Fibroblast of skin of scalp (primary cell): ENCODE measurements at regions not wholly inside any gene's neighbourhood (a gene's known extent, or its start where the extent isn't known, plus 50 kb on each side); places are given as distances from the start of the nearest gene placed in this dataset.
A peak's percentile ranks its signal among the peaks of the same experiment; 100 is the strongest.
"Not testable (repeated sequence)": the region's sequence is repeated elsewhere in the genome, so short reads cannot be mapped to it uniquely, and the experiment has no call there.

Source experiments
- DNase-seq: peaks from one replicate; pipeline ENCODE4 v3.0.0-alpha.2; 2013

GRCh38 chr1:144516172-144516571 lies 54.7 kb upstream of the NBPF15 start:
- DNase-seq, result not testable (repeated sequence)

- DNase-seq, result peak; percentile 26
Observed at GRCh38 chr1:144516906-144517305, 55.4 kb upstream of the NBPF15 start.

- not testable (repeated sequence) for DNase-seq
Observed at GRCh38 chr1:144518439-144518838, 57.0 kb upstream of the NBPF15 start.

GRCh38 chr1:144519528-144520189 lies 58.2 kb upstream of the NBPF15 start:
- not testable (repeated sequence) for DNase-seq

- peak; percentile 32 for DNase-seq
Observed at GRCh38 chr1:144523661-144524407, 62.4 kb upstream of the NBPF15 start.

DNA sequence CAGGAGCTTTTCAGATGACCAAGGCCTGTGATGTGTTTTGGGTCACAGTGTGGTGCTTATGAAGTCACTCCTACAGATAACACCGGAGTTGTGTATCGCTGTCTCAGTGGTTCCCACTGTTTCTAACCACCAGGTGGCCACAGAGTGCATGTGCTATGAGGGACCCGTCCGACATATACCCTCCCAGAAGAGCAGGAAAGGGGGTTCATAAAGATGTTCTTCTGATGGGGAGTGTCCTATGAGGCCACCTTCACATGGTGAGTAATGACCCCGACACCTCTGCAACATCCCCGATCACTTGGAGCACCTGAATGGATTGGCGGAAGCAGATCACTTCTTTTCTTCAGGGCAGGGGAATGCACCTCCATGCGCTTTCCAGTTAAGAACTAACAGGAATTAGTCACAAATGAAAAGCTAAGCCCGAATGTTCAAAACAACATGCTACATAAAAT lies 60.5 kb upstream of the PPIAL4F start:
- not testable (repeated sequence) for DNase-seq

DNA sequence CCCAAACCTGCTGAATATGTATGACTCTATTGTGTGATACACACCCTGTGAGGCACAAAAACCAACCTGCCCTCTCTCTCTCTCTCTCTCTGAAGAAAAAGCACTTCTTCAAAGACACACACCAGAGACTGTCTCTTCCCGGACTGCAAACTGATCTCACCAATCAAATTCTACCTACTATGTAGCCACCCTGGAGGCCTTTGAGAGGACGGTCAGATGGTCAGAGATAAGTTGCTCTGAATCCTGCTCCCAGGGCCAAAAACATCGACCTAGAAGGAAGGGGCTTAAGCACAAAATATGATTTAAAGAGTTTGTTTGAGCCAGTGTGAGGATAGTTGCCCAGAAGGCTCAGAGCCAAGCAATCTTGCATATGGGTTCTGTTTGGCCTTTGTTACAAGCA lies 59.2 kb upstream of the PPIAL4F start:
- not testable (repeated sequence) for DNase-seq

- DNase-seq, result not testable (repeated sequence)
Observed at GRCh38 chr1:144534286-144534685, 58.4 kb upstream of the PPIAL4F start.

DNA sequence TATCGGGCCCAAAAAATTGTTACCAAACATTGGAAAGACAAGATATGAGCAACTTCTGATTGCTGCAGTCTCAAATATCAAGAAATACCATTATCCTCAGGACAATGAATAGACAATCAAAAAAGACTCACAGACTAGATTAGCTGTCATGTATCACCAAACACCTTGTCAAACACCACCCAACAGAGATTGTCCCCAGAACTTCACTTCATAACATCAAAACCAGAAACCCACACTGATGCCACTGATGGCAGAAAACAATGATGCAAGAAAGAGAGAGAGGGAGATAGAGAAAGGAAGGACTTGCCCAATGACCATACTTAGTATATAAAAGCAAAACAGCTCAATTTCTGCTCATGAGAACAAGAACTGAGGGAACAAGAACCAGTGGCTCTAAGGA lies 56.0 kb upstream of the PPIAL4F start:
- not testable (repeated sequence) for DNase-seq

DNA sequence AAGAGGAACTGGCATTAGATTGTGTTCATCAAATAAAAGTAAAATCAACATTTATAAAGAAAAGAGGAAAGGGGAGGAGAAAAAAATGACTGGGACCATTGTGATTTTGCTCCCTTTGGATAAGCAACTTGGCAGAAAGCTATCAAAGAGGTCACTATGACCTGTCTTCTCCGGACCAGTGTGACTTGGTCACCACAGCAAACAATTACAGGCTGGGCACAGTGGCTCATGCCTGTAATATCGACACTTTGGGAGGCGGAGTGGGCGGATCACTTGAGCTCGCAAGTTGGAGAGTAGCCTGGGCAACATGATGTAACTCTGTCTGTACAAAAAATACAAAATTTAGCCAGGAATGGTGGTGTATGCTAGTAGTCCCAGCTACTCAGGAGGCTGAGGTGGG lies 55.5 kb upstream of the PPIAL4F start:
- DNase-seq, result not testable (repeated sequence)

- DNase-seq, result not testable (repeated sequence)
Observed at GRCh38 chr1:144538736-144539135, 54.0 kb upstream of the PPIAL4F start.

DNA sequence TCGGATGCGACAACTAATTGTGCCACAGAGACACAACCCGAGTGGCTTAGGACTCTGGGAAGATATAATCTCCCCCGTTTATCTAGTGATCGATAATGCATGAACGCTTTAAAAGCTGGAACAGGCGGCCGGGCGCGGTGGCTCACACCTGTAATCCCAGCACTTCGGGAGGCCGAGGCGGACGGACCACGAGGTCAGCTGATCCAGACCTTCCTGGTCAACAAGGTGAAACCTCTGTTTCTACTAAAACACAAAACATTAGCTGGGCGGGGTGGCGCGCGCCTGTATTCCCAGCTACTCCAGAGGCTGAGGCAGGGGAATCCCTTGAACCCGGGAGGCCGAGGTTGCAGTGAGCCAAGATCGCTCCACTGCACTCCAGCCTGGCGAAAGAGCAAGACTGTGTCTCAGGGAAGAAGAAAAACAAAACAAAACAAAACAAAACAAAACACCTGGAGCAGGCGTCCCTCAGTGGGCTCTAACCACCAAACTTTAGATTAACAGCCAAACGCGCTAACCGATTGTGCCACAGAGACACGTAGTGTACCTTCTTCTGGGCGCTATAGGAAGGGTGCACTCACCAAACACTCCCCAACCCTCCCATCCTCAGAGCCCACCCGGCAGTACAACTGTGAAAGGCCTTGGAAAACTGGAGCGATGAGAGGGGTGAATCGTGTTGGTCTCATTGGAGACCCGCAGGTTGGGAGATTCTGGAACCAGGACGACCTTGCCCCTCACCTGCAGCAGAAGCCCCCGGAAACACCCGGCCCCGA lies 53.3 kb upstream of the PPIAL4F start:
- DNase-seq, result not testable (repeated sequence)
